ENCODE measurements at regions not wholly inside any gene's neighbourhood (a gene's known extent, or its start where the extent isn't known, plus 50 kb on each side); places are given as distances from the start of the nearest gene placed in this dataset.
"Not testable (repeated sequence)": the region's sequence is repeated elsewhere in the genome, so short reads cannot be mapped to it uniquely, and the experiment has no call there.

GRCh38 chr4:15163284-15163645, 161.0 kb downstream of the CPEB2 start:
- H3K4me1 Mint-ChIP-seq, result no peaks in the 10 kb centered on the region
- ATAC-seq (ENCODE audit: low read depth in 2 of 2), result no peak
- Histone ChIP-seq H3K4me3 (ENCODE audit: low read depth, low read length) (no peak overlapping the region), H3K4me1 (ENCODE audit: control insufficient read depth, insufficient read depth, low read length, poor library complexity, severe bottlenecking) (no peaks in the 10 kb centered on the region), H3K9me3 (ENCODE audit: control insufficient read depth in 2 of 2, low read length in 2 of 2) (no peaks in the 10 kb centered on the region), H3K36me3 (ENCODE audit: control insufficient read depth, insufficient read depth, low read length) (no peaks in the 10 kb centered on the region), H3K27ac (ENCODE audit: insufficient read depth, low read length, poor library complexity, severe bottlenecking) (no peak overlapping the region), H3K27me3 (ENCODE audit: control insufficient read depth, insufficient read depth, low read length) (no peaks in the 10 kb centered on the region)
- no peak for DNase-seq
- peaks cover 0 to 2% (median 0%) of the 10 kb centered on the region in 7 donors for H3K9me3 Mint-ChIP-seq
- H3K27me3 Mint-ChIP-seq, result peaks cover 4% of the 10 kb centered on the region
- no peaks in the 10 kb centered on the region for H3K36me3 Mint-ChIP-seq
- H3K4me3 Mint-ChIP-seq, result no peak overlapping the region
- no peak overlapping the region for H3K27ac Mint-ChIP-seq

GRCh38 chr4:15164571-15164970, 162.3 kb downstream of the CPEB2 start:
- Histone ChIP-seq H3K4me1 (ENCODE audit: control insufficient read depth, insufficient read depth, low read length, poor library complexity, severe bottlenecking) (no peaks in the 10 kb centered on the region), H3K36me3 (ENCODE audit: control insufficient read depth, insufficient read depth, low read length) (no peaks in the 10 kb centered on the region), H3K27me3 (ENCODE audit: control insufficient read depth, insufficient read depth, low read length) (no peaks in the 10 kb centered on the region), H3K4me3 (ENCODE audit: low read depth, low read length) (no peak overlapping the region), H3K27ac (ENCODE audit: insufficient read depth, low read length, poor library complexity, severe bottlenecking) (no peak overlapping the region), H3K9me3 (ENCODE audit: control insufficient read depth in 2 of 2, low read length in 2 of 2) (no peaks in the 10 kb centered on the region)
- Mint-ChIP-seq H3K27me3 (peaks cover 4% of the 10 kb centered on the region), H3K36me3 (no peaks in the 10 kb centered on the region), H3K4me3 (no peak overlapping the region), H3K9me3 (no peaks in the 10 kb centered on the region), H3K27ac (no peak overlapping the region), H3K4me1 (no peaks in the 10 kb centered on the region)
- ATAC-seq (ENCODE audit: low read depth in 2 of 2) (no peak), DNase-seq (no peak)

GRCh38 chr4:15167743-15168142, 165.5 kb downstream of the CPEB2 start:
- H3K4me1 ChIP-seq (ENCODE audit: control insufficient read depth, insufficient read depth, low read length, poor library complexity, severe bottlenecking), result no peaks in the 10 kb centered on the region
- Mint-ChIP-seq H3K27ac (no peak overlapping the region), H3K36me3 (no peaks in the 10 kb centered on the region), H3K27me3 (peaks cover 6% of the 10 kb centered on the region), H3K4me3 (no peak overlapping the region), H3K9me3 (peaks cover 0 to 5% (median 3%) of the 10 kb centered on the region in 7 donors), H3K4me1 (no peaks in the 10 kb centered on the region)
- no peak overlapping the region for H3K4me3 ChIP-seq (ENCODE audit: low read depth, low read length)
- H3K9me3 ChIP-seq (ENCODE audit: control insufficient read depth in 2 of 2, low read length in 2 of 2), result peaks cover 0 to 3% of the 10 kb centered on the region in 2 experiments
- no peaks in the 10 kb centered on the region for H3K27me3 ChIP-seq (ENCODE audit: control insufficient read depth, insufficient read depth, low read length)
- no peaks in the 10 kb centered on the region for H3K36me3 ChIP-seq (ENCODE audit: control insufficient read depth, insufficient read depth, low read length)
- H3K27ac ChIP-seq (ENCODE audit: insufficient read depth, low read length, poor library complexity, severe bottlenecking), result no peak overlapping the region
- no peak for DNase-seq
- ATAC-seq (ENCODE audit: low read depth in 2 of 2), result no peak

- no peak overlapping the region for H3K27ac Mint-ChIP-seq
- H3K9me3 Mint-ChIP-seq, result peaks cover 0 to 5% (median 3%) of the 10 kb centered on the region in 7 donors
- Histone ChIP-seq H3K36me3 (ENCODE audit: control insufficient read depth, insufficient read depth, low read length) (no peaks in the 10 kb centered on the region), H3K27me3 (ENCODE audit: control insufficient read depth, insufficient read depth, low read length) (no peaks in the 10 kb centered on the region), H3K4me1 (ENCODE audit: control insufficient read depth, insufficient read depth, low read length, poor library complexity, severe bottlenecking) (no peaks in the 10 kb centered on the region), H3K4me3 (ENCODE audit: low read depth, low read length) (no peak overlapping the region), H3K9me3 (ENCODE audit: control insufficient read depth in 2 of 2, low read length in 2 of 2) (peaks cover 0 to 3% of the 10 kb centered on the region in 2 experiments), H3K27ac (ENCODE audit: insufficient read depth, low read length, poor library complexity, severe bottlenecking) (no peak overlapping the region)
- no peak overlapping the region for H3K4me3 Mint-ChIP-seq
- no peaks in the 10 kb centered on the region for H3K4me1 Mint-ChIP-seq
- no peaks in the 10 kb centered on the region for H3K36me3 Mint-ChIP-seq
- H3K27me3 Mint-ChIP-seq, result peaks cover 6% of the 10 kb centered on the region
- DNase-seq (no peak), ATAC-seq (ENCODE audit: low read depth in 2 of 2) (no peak)
These were observed 166.5 kb downstream of the CPEB2 start for GRCh38 chr4:15168759-15169158.

- Mint-ChIP-seq H3K27ac (no peak overlapping the region), H3K9me3 (peaks cover 0 to 5% (median 3%) of the 10 kb centered on the region in 7 donors), H3K36me3 (no peaks in the 10 kb centered on the region), H3K27me3 (peaks cover 6% of the 10 kb centered on the region), H3K4me3 (no peak overlapping the region), H3K4me1 (no peaks in the 10 kb centered on the region)
- Histone ChIP-seq H3K27ac (ENCODE audit: insufficient read depth, low read length, poor library complexity, severe bottlenecking) (no peak overlapping the region), H3K4me3 (ENCODE audit: low read depth, low read length) (no peak overlapping the region), H3K4me1 (ENCODE audit: control insufficient read depth, insufficient read depth, low read length, poor library complexity, severe bottlenecking) (no peaks in the 10 kb centered on the region), H3K9me3 (ENCODE audit: control insufficient read depth in 2 of 2, low read length in 2 of 2) (peaks cover 0 to 3% of the 10 kb centered on the region in 2 experiments), H3K27me3 (ENCODE audit: control insufficient read depth, insufficient read depth, low read length) (no peaks in the 10 kb centered on the region), H3K36me3 (ENCODE audit: control insufficient read depth, insufficient read depth, low read length) (no peaks in the 10 kb centered on the region)
- no peak for ATAC-seq (ENCODE audit: low read depth in 2 of 2)
- no peak for DNase-seq
These were observed 169.4 kb downstream of the CPEB2 start for GRCh38 chr4:15171725-15172124.

- Mint-ChIP-seq H3K27ac (no peak overlapping the region), H3K4me1 (no peaks in the 10 kb centered on the region), H3K27me3 (peaks cover 6% of the 10 kb centered on the region), H3K9me3 (peaks cover 0 to 5% (median 3%) of the 10 kb centered on the region in 7 donors), H3K36me3 (no peaks in the 10 kb centered on the region), H3K4me3 (no peak overlapping the region)
- Histone ChIP-seq H3K4me1 (ENCODE audit: control insufficient read depth, insufficient read depth, low read length, poor library complexity, severe bottlenecking) (no peaks in the 10 kb centered on the region), H3K36me3 (ENCODE audit: control insufficient read depth, insufficient read depth, low read length) (no peaks in the 10 kb centered on the region), H3K9me3 (ENCODE audit: control insufficient read depth in 2 of 2, low read length in 2 of 2) (peaks cover 0 to 3% of the 10 kb centered on the region in 2 experiments), H3K27ac (ENCODE audit: insufficient read depth, low read length, poor library complexity, severe bottlenecking) (no peak overlapping the region), H3K27me3 (ENCODE audit: control insufficient read depth, insufficient read depth, low read length) (no peaks in the 10 kb centered on the region), H3K4me3 (ENCODE audit: low read depth, low read length) (no peak overlapping the region)
- DNase-seq, result no peak
- no peak for ATAC-seq (ENCODE audit: low read depth in 2 of 2)
These were observed 171.0 kb downstream of the CPEB2 start for GRCh38 chr4:15173251-15173650.

GRCh38 chr4:15174168-15174567, 171.9 kb downstream of the CPEB2 start:
- not testable (repeated sequence) for H3K4me3 ChIP-seq (ENCODE audit: low read depth, low read length); H3K27ac ChIP-seq (ENCODE audit: insufficient read depth, low read length, poor library complexity, severe bottlenecking); ATAC-seq (ENCODE audit: low read depth in 2 of 2); H3K27ac Mint-ChIP-seq; H3K36me3 Mint-ChIP-seq; H3K36me3 ChIP-seq (ENCODE audit: control insufficient read depth, insufficient read depth, low read length); H3K9me3 ChIP-seq (ENCODE audit: control insufficient read depth in 2 of 2, low read length in 2 of 2); H3K9me3 Mint-ChIP-seq; H3K27me3 ChIP-seq (ENCODE audit: control insufficient read depth, insufficient read depth, low read length); H3K4me1 ChIP-seq (ENCODE audit: control insufficient read depth, insufficient read depth, low read length, poor library complexity, severe bottlenecking); H3K27me3 Mint-ChIP-seq; H3K4me1 Mint-ChIP-seq; DNase-seq; H3K4me3 Mint-ChIP-seq

GRCh38 chr4:15179842-15180241, 177.6 kb downstream of the CPEB2 start:
- H3K4me3 Mint-ChIP-seq; H3K4me3 ChIP-seq (ENCODE audit: low read depth, low read length); H3K27me3 Mint-ChIP-seq; H3K27me3 ChIP-seq (ENCODE audit: control insufficient read depth, insufficient read depth, low read length); ATAC-seq (ENCODE audit: low read depth in 2 of 2); H3K9me3 ChIP-seq (ENCODE audit: control insufficient read depth in 2 of 2, low read length in 2 of 2); H3K4me1 ChIP-seq (ENCODE audit: control insufficient read depth, insufficient read depth, low read length, poor library complexity, severe bottlenecking); H3K27ac Mint-ChIP-seq; H3K36me3 Mint-ChIP-seq; DNase-seq; H3K27ac ChIP-seq (ENCODE audit: insufficient read depth, low read length, poor library complexity, severe bottlenecking); H3K36me3 ChIP-seq (ENCODE audit: control insufficient read depth, insufficient read depth, low read length); H3K9me3 Mint-ChIP-seq: not testable (repeated sequence)
- peaks cover 0 to 10% (median 6%) of the 10 kb centered on the region in 4 donors for H3K4me1 Mint-ChIP-seq
